H1 (cell line): ENCODE measurements at regions not wholly inside any gene's neighbourhood (a gene's known extent, or its start where the extent isn't known, plus 50 kb on each side); places are given as distances from the start of the nearest gene placed in this dataset.

Experiments
- EP300 ChIP-seq, 2 experiments: IDR thresholded peaks; 1 replicate in 1 of 2; 2 replicates in 1 of 2; pipeline ENCODE4 v1.6.1; 2011 to 2012; ENCODE audit warnings: low read depth in 2 of 2, low read length in 2 of 2, mild to moderate bottlenecking in 2 of 2, borderline replicate concordance in 1 of 2, inconsistent platforms in 1 of 2, moderate library complexity in 1 of 2
- EZH2 ChIP-seq: fragments of 200-600 bp; sonication (generic); IDR thresholded peaks from 2 replicates; pipeline ENCODE4 v1.7.1; 2012; ENCODE audit warnings: low read depth, mild to moderate bottlenecking, moderate library complexity, low read length, inconsistent platforms; ENCODE audit not compliant: severe bottlenecking
- JUND ChIP-seq: IDR thresholded peaks from 2 replicates; pipeline ENCODE4 v1.6.1; 2011; ENCODE audit warnings: mild to moderate bottlenecking, improper control_type of control experiment, low read length
- MAFK ChIP-seq: IDR thresholded peaks from 2 replicates; pipeline ENCODE4 v1.6.1; 2012; ENCODE audit warnings: low read depth, mild to moderate bottlenecking, improper control_type of control experiment, low read length
- NANOG ChIP-seq: IDR thresholded peaks from 2 replicates; pipeline ENCODE4 v1.6.1; 2011; ENCODE audit warnings: low read length, low read depth, mild to moderate bottlenecking, inconsistent platforms; ENCODE audit not compliant: insufficient read depth, poor library complexity, severe bottlenecking
- POLR2A ChIP-seq, 2 experiments: IDR thresholded peaks; 1 replicate in 1 of 2; 2 replicates in 1 of 2; pipeline ENCODE4 v1.6.1; 2011; ENCODE audit warnings: low read depth in 2 of 2, low read length in 2 of 2, mild to moderate bottlenecking in 2 of 2; ENCODE audit errors: control extremely low read depth in 1 of 2
- RAD21 ChIP-seq, 2 experiments: IDR thresholded peaks in 1 of 2; conservative IDR thresholded peaks in 1 of 2; 2 replicates each; pipeline ENCODE4 v1.6.1; 2011; ENCODE audit warnings: low read depth in 2 of 2, low read length in 2 of 2, improper control_type of control experiment in 1 of 2, inconsistent platforms in 1 of 2, mild to moderate bottlenecking in 1 of 2, moderate library complexity in 1 of 2
- SP1 ChIP-seq: IDR thresholded peaks from 2 replicates; pipeline ENCODE4 v1.6.1; 2011; ENCODE audit warnings: low read depth, low read length
- TF ChIP-seq, protein P1 (sequence below), 3 experiments: IDR thresholded peaks; 1 replicate in 2 of 3; 2 replicates in 1 of 3; pipeline versions ENCODE4 v1.5.1 to v1.6.1; 2011; ENCODE audit warnings: low read length in 3 of 3, mild to moderate bottlenecking in 3 of 3, inconsistent platforms in 2 of 3, low read depth in 1 of 3, moderate library complexity in 1 of 3; ENCODE audit not compliant: insufficient read depth in 1 of 3; ENCODE audit errors: control extremely low read depth in 1 of 3
- TF ChIP-seq, protein P2 (sequence below): fragments of 300-600 bp; sonication (generic); IDR thresholded peaks from 2 replicates; pipeline ENCODE4 v1.7.1; 2012; ENCODE audit warnings: low read length, moderate library complexity, mild to moderate bottlenecking, inconsistent platforms; ENCODE audit not compliant: insufficient replicate concordance

DNA sequence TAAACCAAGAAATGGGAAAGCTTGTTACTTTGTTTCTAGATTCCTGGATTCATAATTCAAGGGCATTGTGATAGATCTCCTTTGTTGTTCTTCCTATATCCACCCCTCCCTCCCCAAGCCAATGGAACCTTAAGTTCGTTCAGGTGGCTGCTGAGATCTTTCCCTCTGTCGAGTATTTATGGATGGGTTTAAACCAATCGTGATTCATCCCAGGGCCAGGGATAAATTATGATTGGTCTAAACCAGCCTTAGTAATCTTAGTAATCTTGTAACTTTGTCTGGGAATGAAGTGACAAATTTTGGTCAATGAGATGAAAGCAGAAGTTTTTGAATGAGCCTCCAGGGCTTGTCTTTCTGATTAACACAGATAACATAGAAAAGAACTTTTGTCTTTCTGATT is 56.1 kb upstream of the PCED1B start:
- TF ChIP-seq NANOG: no peak
- TF ChIP-seq, protein P1, sequence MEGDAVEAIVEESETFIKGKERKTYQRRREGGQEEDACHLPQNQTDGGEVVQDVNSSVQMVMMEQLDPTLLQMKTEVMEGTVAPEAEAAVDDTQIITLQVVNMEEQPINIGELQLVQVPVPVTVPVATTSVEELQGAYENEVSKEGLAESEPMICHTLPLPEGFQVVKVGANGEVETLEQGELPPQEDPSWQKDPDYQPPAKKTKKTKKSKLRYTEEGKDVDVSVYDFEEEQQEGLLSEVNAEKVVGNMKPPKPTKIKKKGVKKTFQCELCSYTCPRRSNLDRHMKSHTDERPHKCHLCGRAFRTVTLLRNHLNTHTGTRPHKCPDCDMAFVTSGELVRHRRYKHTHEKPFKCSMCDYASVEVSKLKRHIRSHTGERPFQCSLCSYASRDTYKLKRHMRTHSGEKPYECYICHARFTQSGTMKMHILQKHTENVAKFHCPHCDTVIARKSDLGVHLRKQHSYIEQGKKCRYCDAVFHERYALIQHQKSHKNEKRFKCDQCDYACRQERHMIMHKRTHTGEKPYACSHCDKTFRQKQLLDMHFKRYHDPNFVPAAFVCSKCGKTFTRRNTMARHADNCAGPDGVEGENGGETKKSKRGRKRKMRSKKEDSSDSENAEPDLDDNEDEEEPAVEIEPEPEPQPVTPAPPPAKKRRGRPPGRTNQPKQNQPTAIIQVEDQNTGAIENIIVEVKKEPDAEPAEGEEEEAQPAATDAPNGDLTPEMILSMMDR (IDR thresholded peaks at IDR 0.05; ENCODE audit: control extremely low read depth in 1 of 3, insufficient read depth in 1 of 3, low read depth in 1 of 3, low read length in 3 of 3): no peak
- no peak for TF ChIP-seq POLR2A (IDR thresholded peaks at IDR 0.05; ENCODE audit: control extremely low read depth in 1 of 2, low read depth in 2 of 2, low read length in 2 of 2)
- no peak for TF ChIP-seq RAD21 (IDR thresholded peaks at IDR 0.05 in 1 of 2, conservative IDR thresholded peaks at IDR 0.05 in 1 of 2; ENCODE audit: low read depth in 2 of 2, low read length in 2 of 2)
- TF ChIP-seq EZH2: no peak
- no peak for TF ChIP-seq MAFK
- no peak for TF ChIP-seq EP300 (IDR thresholded peaks at IDR 0.05; ENCODE audit: borderline replicate concordance in 1 of 2, low read depth in 2 of 2, low read length in 2 of 2)
- no peak for TF ChIP-seq SP1
- TF ChIP-seq JUND: no peak
- TF ChIP-seq, protein P2, sequence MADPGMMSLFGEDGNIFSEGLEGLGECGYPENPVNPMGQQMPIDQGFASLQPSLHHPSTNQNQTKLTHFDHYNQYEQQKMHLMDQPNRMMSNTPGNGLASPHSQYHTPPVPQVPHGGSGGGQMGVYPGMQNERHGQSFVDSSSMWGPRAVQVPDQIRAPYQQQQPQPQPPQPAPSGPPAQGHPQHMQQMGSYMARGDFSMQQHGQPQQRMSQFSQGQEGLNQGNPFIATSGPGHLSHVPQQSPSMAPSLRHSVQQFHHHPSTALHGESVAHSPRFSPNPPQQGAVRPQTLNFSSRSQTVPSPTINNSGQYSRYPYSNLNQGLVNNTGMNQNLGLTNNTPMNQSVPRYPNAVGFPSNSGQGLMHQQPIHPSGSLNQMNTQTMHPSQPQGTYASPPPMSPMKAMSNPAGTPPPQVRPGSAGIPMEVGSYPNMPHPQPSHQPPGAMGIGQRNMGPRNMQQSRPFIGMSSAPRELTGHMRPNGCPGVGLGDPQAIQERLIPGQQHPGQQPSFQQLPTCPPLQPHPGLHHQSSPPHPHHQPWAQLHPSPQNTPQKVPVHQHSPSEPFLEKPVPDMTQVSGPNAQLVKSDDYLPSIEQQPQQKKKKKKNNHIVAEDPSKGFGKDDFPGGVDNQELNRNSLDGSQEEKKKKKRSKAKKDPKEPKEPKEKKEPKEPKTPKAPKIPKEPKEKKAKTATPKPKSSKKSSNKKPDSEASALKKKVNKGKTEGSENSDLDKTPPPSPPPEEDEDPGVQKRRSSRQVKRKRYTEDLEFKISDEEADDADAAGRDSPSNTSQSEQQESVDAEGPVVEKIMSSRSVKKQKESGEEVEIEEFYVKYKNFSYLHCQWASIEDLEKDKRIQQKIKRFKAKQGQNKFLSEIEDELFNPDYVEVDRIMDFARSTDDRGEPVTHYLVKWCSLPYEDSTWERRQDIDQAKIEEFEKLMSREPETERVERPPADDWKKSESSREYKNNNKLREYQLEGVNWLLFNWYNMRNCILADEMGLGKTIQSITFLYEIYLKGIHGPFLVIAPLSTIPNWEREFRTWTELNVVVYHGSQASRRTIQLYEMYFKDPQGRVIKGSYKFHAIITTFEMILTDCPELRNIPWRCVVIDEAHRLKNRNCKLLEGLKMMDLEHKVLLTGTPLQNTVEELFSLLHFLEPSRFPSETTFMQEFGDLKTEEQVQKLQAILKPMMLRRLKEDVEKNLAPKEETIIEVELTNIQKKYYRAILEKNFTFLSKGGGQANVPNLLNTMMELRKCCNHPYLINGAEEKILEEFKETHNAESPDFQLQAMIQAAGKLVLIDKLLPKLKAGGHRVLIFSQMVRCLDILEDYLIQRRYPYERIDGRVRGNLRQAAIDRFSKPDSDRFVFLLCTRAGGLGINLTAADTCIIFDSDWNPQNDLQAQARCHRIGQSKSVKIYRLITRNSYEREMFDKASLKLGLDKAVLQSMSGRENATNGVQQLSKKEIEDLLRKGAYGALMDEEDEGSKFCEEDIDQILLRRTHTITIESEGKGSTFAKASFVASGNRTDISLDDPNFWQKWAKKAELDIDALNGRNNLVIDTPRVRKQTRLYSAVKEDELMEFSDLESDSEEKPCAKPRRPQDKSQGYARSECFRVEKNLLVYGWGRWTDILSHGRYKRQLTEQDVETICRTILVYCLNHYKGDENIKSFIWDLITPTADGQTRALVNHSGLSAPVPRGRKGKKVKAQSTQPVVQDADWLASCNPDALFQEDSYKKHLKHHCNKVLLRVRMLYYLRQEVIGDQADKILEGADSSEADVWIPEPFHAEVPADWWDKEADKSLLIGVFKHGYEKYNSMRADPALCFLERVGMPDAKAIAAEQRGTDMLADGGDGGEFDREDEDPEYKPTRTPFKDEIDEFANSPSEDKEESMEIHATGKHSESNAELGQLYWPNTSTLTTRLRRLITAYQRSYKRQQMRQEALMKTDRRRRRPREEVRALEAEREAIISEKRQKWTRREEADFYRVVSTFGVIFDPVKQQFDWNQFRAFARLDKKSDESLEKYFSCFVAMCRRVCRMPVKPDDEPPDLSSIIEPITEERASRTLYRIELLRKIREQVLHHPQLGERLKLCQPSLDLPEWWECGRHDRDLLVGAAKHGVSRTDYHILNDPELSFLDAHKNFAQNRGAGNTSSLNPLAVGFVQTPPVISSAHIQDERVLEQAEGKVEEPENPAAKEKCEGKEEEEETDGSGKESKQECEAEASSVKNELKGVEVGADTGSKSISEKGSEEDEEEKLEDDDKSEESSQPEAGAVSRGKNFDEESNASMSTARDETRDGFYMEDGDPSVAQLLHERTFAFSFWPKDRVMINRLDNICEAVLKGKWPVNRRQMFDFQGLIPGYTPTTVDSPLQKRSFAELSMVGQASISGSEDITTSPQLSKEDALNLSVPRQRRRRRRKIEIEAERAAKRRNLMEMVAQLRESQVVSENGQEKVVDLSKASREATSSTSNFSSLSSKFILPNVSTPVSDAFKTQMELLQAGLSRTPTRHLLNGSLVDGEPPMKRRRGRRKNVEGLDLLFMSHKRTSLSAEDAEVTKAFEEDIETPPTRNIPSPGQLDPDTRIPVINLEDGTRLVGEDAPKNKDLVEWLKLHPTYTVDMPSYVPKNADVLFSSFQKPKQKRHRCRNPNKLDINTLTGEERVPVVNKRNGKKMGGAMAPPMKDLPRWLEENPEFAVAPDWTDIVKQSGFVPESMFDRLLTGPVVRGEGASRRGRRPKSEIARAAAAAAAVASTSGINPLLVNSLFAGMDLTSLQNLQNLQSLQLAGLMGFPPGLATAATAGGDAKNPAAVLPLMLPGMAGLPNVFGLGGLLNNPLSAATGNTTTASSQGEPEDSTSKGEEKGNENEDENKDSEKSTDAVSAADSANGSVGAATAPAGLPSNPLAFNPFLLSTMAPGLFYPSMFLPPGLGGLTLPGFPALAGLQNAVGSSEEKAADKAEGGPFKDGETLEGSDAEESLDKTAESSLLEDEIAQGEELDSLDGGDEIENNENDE: no peak
